Activated CD8-positive, alpha-beta memory T cell treated with anti-CD3 and anti-CD28 coated beads, Interleukin-2, amount 10 ng/mL, durations not matched to agents 7 days and 5 days (primary cell): ENCODE measurements at regions not wholly inside any gene's neighbourhood (a gene's known extent, or its start where the extent isn't known, plus 50 kb on each side); places are given as distances from the start of the nearest gene placed in this dataset.
"Not testable (repeated sequence)": the region's sequence is repeated elsewhere in the genome, so short reads cannot be mapped to it uniquely, and the experiment has no call there.

ENCODE experiments used
- ATAC-seq: fragments of 150-1000 bp; cut with Tn5 transposase; one replicate; pipeline ENCODE4 v1.10.0; 2021; ENCODE audit warnings: moderate library complexity
- CTCF ChIA-PET: fragments of 350-600 bp; sonication (Branson Sonifier 250); formaldehyde crosslinking; loops from one replicate; lab custom pipeline; 2021; ENCODE audit warnings: antibody characterized with exemption; lab: Charles Lee
- DNase-seq: peaks from one replicate; pipeline ENCODE4 v3.0.0-alpha.2; 2020
- H3K27ac Mint-ChIP-seq: one replicate; pipeline ENCODE4 v1.8.0; 2021; ENCODE audit warnings: mild to moderate bottlenecking, mixed read lengths
- H3K27me3 Mint-ChIP-seq: one replicate; pipeline ENCODE4 v1.8.0; 2021; ENCODE audit warnings: mixed read lengths
- H3K36me3 Mint-ChIP-seq: one replicate; pipeline ENCODE4 v1.8.0; 2021; ENCODE audit warnings: mild to moderate bottlenecking, mixed read lengths
- H3K4me1 Mint-ChIP-seq: one replicate; pipeline ENCODE4 v1.8.0; 2021; ENCODE audit warnings: mixed read lengths
- H3K4me3 Mint-ChIP-seq: one replicate; pipeline ENCODE4 v1.8.0; 2021; ENCODE audit warnings: mild to moderate bottlenecking, moderate library complexity, mixed read lengths
- H3K9me3 Mint-ChIP-seq: one replicate; pipeline ENCODE4 v1.8.0; 2022; ENCODE audit warnings: low read depth, mixed read lengths

DNA sequence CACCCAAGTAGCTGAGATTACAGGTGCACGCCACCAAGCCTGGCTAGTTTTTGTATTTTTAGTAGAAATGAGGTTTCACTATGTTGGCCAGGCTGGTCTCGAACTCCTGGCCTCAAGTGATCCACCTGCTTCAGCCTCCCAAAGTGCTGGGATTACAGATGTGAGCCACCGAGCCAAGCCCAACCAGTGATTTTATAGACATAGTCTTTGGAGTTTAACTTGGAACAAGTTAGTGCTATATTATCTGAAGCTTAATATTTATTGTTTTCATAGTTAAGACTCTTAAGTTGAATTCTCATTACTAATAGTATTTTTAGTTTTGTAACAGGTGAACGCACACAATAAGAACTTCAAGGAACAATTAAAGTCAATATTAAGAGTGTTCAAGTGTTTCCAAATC, 122.1 kb downstream of the SPAG6 start:
- H3K27ac Mint-ChIP-seq, ATAC-seq, H3K4me3 Mint-ChIP-seq, CTCF ChIA-PET, H3K36me3 Mint-ChIP-seq, H3K9me3 Mint-ChIP-seq, H3K4me1 Mint-ChIP-seq, DNase-seq: not testable (repeated sequence)
- peaks cover 27% of the 10 kb centered on the region for H3K27me3 Mint-ChIP-seq

DNA sequence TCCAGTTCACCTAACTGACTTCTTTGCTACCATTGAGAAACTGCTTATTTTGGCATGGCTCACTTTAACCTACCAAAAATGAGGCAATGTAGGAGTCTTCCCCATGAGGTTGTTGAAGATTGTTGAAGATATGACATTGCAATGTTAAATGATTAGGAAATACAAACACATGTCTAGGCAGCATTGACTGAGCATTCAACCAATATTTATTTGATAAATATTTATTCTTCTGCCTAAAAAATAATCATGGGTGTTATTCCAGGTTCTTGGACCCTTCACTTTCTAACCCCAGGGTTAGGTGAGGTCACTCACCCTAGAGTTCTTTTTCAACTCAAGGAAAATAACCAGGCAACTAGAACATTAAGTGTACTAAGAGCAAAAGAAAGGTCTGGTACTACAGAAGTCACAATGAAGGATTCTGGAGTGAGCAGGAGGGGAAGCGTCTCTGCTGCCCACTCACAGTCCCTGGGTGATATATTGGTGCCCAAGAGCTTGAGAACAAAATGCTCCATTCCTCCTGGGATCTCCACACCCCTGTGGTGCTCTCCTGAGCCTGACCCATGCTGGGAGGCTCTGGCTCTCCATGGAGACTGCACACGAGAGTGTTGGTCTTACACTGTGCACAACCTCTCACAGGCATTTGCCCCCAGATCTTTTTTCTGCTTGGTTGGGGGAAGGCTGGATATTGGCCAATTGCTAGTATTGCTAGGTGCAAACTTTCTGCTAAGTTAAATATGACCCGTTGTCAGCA, 123.4 kb downstream of the SPAG6 start:
- CTCF ChIA-PET = no interaction called here
- no peak for ATAC-seq

GRCh38 chr10:22473044-22473443, 127.7 kb downstream of the SPAG6 start:
- no peak overlapping the region for H3K4me3 Mint-ChIP-seq
- peaks cover 68% of the 10 kb centered on the region for H3K27me3 Mint-ChIP-seq
- no peaks in the 10 kb centered on the region for H3K9me3 Mint-ChIP-seq
- DNase-seq (no peak), ATAC-seq (no peak)
- peaks cover 1% of the 10 kb centered on the region for H3K36me3 Mint-ChIP-seq
- CTCF ChIA-PET = interaction anchor here (1.5 to 1.9 kb wide), 2 partner anchors 15 to 101 kb away, joined by 3 to 5 read pairs; no protein-coding TSS in a partner anchor
- no peak overlapping the region for H3K27ac Mint-ChIP-seq
- H3K4me1 Mint-ChIP-seq = peaks cover 9% of the 10 kb centered on the region

More for the DNA sequence above, 123.4 kb downstream of the SPAG6 start:
- no peak for DNase-seq
- Mint-ChIP-seq H3K27ac (no peak overlapping the region), H3K36me3 (no peaks in the 10 kb centered on the region), H3K4me1 (no peaks in the 10 kb centered on the region), H3K4me3 (no peak overlapping the region), H3K27me3 (peaks cover 37% of the 10 kb centered on the region), H3K9me3 (no peaks in the 10 kb centered on the region)

- DNase-seq (no peak), ATAC-seq (no peak)
- Mint-ChIP-seq H3K36me3 (peaks cover 1% of the 10 kb centered on the region), H3K4me3 (no peak overlapping the region), H3K27me3 (peaks cover 70% of the 10 kb centered on the region), H3K27ac (no peak overlapping the region), H3K4me1 (peaks cover 9% of the 10 kb centered on the region), H3K9me3 (no peaks in the 10 kb centered on the region)
- CTCF ChIA-PET = interaction anchor here (1.5 to 1.9 kb wide), 2 partner anchors 15 to 101 kb away, joined by 3 to 5 read pairs; no protein-coding TSS in a partner anchor
Observed at GRCh38 chr10:22473459-22473858, 128.2 kb downstream of the SPAG6 start.

- ATAC-seq = peak; percentile 64
- Mint-ChIP-seq H3K9me3 (no peaks in the 10 kb centered on the region), H3K4me1 (peaks cover 9% of the 10 kb centered on the region), H3K4me3 (peak overlapping the region; percentile 66), H3K36me3 (peaks cover 1% of the 10 kb centered on the region), H3K27ac (peak overlapping the region; percentile 34), H3K27me3 (peaks cover 60% of the 10 kb centered on the region)
- CTCF ChIA-PET = interaction anchor here (1.2 kb wide), 1 partner anchor 27 kb away, joined by 3 read pairs; no protein-coding TSS in a partner anchor
- DNase-seq = peak; percentile 52
Observed at GRCh38 chr10:22475651-22476600, 130.6 kb downstream of the SPAG6 start.

DNA sequence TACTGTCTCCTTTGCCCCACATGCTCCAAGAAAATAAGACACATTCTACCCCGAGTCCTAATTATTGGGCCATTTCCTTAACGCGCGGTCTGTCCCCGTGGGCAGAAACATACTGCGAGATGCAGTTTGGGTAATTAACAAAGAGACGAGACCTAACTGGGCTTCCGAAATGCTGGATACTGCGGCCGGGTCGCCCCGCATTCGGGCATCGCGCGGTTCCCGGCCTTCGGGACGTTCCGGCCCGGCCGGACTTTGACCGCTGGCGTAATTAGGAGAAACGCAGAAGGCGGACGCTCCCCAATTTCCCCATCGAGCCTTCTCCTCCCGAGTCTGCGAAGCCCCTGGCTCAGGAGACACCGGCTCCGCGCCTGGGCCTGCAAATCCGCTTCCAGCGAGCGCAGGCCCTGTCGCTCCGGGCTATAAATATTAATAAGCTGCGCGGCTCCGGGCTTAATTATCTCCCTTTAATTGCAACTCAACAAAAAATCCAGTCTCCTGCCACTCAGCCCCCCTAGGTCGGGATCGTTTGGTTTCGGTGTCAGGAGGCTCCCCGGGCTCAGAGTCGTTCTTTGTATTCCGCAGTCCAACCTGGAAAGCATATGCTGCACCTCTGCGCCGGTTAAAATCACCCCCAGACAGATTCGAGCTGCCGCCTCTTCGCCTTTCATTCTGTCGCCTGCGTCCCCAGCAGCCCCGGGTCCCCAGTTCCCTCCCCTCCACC, 131.5 kb downstream of the SPAG6 start:
- DNase-seq = no peak
- CTCF ChIA-PET = no interaction called here
- Mint-ChIP-seq H3K27ac (no peak overlapping the region), H3K36me3 (peaks cover 1% of the 10 kb centered on the region), H3K4me3 (peak overlapping the region; percentile 37), H3K27me3 (peaks cover 55% of the 10 kb centered on the region), H3K4me1 (peaks cover 11% of the 10 kb centered on the region), H3K9me3 (no peaks in the 10 kb centered on the region)
- ATAC-seq = no peak

GRCh38 chr10:22477334-22478287, 132.3 kb downstream of the SPAG6 start:
- Mint-ChIP-seq H3K9me3 (no peaks in the 10 kb centered on the region), H3K4me1 (peaks cover 17% of the 10 kb centered on the region), H3K27ac (no peak overlapping the region), H3K36me3 (peaks cover 1% of the 10 kb centered on the region), H3K27me3 (peaks cover 48% of the 10 kb centered on the region), H3K4me3 (no peak overlapping the region)
- DNase-seq = no peak
- CTCF ChIA-PET = interaction anchor here (0.9 kb wide), 1 partner anchor 232 kb away, joined by 3 read pairs; no protein-coding TSS in a partner anchor
- ATAC-seq = no peak

GRCh38 chr10:22478555-22479334, 133.4 kb downstream of the SPAG6 start:
- CTCF ChIA-PET = interaction anchor here (0.9 kb wide), 1 partner anchor 233 kb away, joined by 3 read pairs; no protein-coding TSS in a partner anchor
- H3K27me3 Mint-ChIP-seq = peaks cover 39% of the 10 kb centered on the region
- no peak overlapping the region for H3K4me3 Mint-ChIP-seq
- H3K27ac Mint-ChIP-seq = no peak overlapping the region
- no peaks in the 10 kb centered on the region for H3K9me3 Mint-ChIP-seq
- no peak for ATAC-seq
- DNase-seq = no peak
- H3K4me1 Mint-ChIP-seq = peaks cover 25% of the 10 kb centered on the region
- peaks cover 1% of the 10 kb centered on the region for H3K36me3 Mint-ChIP-seq

GRCh38 chr10:22479419-22479818, 134.1 kb downstream of the SPAG6 start:
- no peak for ATAC-seq
- peaks cover 33% of the 10 kb centered on the region for H3K27me3 Mint-ChIP-seq

DNA sequence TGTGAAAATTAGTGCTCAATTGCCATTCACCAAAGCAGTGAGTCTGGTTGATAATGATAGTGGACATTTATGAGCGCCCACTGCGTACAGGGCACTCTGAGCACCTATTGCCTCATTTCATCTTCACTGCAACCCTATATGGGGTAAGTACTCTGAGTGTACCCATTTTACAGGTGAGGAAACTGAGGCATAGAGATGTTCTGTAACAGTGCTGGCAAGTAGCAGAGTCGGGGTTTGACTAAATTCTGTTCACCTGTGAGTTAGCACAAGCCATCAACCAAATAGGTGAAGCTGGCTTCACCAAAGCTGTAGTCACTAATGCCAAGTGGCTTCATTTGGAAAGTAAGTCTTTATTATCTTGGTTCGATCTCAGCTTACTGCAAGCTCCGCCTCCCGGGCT, 135.8 kb downstream of the SPAG6 start:
- H3K36me3 Mint-ChIP-seq = peaks cover 1% of the 10 kb centered on the region
- no peaks in the 10 kb centered on the region for H3K9me3 Mint-ChIP-seq
- H3K27ac Mint-ChIP-seq = no peak overlapping the region
- peaks cover 25% of the 10 kb centered on the region for H3K27me3 Mint-ChIP-seq
- CTCF ChIA-PET = no interaction called here
- H3K4me1 Mint-ChIP-seq = peaks cover 24% of the 10 kb centered on the region
- no peak for ATAC-seq
- no peak overlapping the region for H3K4me3 Mint-ChIP-seq
- no peak for DNase-seq

More at GRCh38 chr10:22479419-22479818, 134.1 kb downstream of the SPAG6 start:
- Mint-ChIP-seq H3K4me3 (no peak overlapping the region), H3K4me1 (peaks cover 30% of the 10 kb centered on the region), H3K9me3 (no peaks in the 10 kb centered on the region), H3K36me3 (peaks cover 1% of the 10 kb centered on the region), H3K27ac (no peak overlapping the region)
- DNase-seq = no peak
- CTCF ChIA-PET = no interaction called here

GRCh38 chr10:22481687-22482539, 136.6 kb downstream of the SPAG6 start:
- DNase-seq (no peak), ATAC-seq (no peak)
- Mint-ChIP-seq H3K36me3 (no peaks in the 10 kb centered on the region), H3K4me1 (peaks cover 21% of the 10 kb centered on the region), H3K27me3 (peaks cover 26% of the 10 kb centered on the region), H3K27ac (peak overlapping the region; percentile 49), H3K4me3 (peak overlapping the region; percentile 19), H3K9me3 (no peaks in the 10 kb centered on the region)
- CTCF ChIA-PET = no interaction called here
